HG03521 (cell line): ENCODE measurements at regions not wholly inside any gene's neighbourhood (a gene's known extent, or its start where the extent isn't known, plus 50 kb on each side); places are given as distances from the start of the nearest gene placed in this dataset.
"Not testable (repeated sequence)": the region's sequence is repeated elsewhere in the genome, so short reads cannot be mapped to it uniquely, and the experiment has no call there.

Source experiments
- ATAC-seq: cut with Tn5 transposase; IDR thresholded peaks from one replicate; pipeline ENCODE4 v1.9.1; 2021; ENCODE audit warnings: mild to moderate bottlenecking, moderate library complexity; ENCODE audit not compliant: unreplicated experiment

DNA sequence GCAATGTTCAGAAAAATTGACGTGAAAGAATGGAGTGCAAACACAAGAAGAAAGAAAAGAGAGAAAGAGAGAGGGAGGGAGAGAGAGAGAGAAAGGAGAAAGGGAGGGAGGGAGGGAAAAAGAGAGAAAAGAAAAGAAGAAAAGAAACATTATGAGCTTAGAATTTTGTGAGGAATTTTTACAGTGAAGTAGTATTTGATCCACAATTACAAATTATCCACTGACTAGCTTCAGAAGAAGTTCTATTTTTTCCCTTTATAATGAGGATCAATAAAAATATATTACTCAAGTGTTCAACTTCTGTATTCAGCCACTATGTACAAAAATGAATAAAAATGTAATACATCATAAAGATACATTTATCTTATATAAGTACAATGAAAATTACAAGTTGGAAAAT lies 494.5 kb upstream of the CA10 start:
- ATAC-seq: no peak

DNA sequence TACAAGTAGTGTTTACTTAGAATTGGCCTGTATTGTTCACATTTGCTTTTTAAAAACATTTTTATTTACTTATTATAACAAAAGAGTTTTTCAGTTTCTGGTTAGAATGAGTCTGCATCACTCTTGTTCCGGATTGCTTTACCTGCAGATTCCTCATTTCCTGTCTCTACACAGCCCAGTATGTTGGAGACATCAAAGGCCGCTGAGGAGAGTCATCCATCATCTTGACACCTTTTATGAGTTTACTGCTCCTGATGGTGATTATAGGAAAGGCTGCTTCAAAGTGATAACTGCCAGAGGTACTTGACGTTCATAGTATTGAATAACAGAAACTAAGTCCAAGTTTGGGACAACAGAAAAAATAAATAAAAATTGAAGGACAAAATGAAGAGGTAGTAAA lies 490.5 kb upstream of the CA10 start:
- ATAC-seq: no peak

DNA sequence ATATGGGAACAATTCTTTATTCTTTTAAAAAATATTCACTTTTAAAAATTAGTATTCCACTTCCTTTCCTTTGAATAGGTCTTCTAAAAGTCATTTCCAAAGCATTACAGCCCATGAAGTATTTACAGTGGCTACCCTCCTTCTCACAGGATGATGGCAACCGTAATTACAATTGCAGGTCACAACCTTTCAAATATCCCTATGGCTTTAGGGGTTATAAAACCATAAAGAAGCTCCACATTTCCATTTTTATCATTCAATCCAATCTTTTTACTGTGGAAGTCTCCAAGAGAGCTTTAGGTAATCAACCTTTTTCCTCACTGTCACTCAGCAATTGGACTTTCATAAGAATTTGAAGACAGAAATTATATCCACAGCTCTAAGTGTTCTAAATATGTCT lies 488.9 kb upstream of the CA10 start:
- no peak for ATAC-seq

DNA sequence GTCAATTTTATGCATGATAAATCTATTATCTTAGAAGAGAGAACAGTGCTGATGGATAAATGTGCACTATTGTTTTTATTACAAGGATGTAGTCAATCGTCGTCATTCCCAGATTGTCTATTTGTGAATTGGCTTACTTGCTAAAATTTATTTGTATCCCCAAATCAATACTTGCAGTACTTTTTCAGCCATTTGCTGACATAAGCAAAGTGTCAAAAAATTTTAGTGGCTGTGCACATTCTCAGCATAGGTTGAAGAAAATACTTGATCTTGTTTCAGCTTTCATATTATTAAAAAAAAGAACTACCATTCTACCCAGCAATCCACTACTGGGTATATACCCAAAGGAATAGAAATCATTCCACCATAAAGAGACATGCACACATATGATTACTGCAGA lies 477.9 kb upstream of the CA10 start:
- ATAC-seq: no peak

DNA sequence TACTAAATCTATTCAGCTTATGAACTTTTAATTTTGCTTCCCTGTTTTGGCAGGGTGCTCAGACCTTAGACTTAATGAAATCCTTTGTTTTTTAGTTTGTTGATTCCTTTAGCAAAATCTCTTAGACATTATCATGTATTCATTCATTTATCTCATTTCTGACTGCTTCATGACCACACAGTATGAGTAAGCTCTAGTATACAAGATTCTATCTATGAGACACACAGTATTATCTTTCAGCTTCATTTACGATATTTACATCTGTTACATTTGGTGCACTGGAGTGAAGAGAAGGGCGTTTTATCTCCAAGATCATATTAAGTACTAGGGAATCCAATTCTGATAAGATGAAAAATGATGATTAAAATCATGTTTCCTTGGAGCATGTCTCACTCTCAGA lies 448.1 kb upstream of the CA10 start:
- no peak for ATAC-seq

DNA sequence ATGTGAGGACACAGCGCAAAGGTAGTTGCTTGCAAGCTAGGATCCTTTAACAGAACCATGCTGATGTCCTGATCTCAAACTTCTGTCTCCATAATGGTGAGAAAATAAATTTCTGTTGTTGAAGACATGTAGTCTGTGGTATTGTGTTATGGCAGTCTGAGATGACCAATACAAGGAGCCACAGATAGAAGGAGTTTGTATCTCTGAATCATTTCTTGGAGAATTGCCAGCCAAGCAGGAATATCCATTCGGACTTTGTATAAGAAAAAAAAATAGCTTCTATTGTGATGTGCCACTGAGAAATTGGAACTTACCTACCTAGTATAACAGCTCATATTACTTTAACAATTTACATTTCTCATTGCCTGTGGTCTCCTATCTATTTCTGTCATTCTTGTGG lies 447.6 kb upstream of the CA10 start:
- no peak for ATAC-seq

DNA sequence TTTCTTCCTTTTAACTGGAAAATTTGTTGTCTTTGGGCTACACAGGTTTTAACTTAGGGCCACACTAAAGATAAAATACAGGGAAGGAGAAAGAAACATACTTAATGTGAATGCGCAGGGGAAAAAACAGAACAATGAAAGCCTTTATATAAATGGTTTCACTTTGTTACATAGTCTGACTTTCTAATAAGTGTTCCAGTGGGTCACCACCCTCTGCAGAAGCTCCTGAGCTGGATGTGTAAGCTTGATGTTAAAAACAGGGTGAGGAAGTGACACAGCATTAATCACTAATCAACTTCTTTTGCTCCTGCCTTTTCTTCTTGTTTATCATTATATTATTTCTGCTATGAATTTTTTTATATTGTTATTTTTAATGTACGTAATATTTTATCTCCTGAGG lies 445.6 kb upstream of the CA10 start:
- ATAC-seq: no peak

DNA sequence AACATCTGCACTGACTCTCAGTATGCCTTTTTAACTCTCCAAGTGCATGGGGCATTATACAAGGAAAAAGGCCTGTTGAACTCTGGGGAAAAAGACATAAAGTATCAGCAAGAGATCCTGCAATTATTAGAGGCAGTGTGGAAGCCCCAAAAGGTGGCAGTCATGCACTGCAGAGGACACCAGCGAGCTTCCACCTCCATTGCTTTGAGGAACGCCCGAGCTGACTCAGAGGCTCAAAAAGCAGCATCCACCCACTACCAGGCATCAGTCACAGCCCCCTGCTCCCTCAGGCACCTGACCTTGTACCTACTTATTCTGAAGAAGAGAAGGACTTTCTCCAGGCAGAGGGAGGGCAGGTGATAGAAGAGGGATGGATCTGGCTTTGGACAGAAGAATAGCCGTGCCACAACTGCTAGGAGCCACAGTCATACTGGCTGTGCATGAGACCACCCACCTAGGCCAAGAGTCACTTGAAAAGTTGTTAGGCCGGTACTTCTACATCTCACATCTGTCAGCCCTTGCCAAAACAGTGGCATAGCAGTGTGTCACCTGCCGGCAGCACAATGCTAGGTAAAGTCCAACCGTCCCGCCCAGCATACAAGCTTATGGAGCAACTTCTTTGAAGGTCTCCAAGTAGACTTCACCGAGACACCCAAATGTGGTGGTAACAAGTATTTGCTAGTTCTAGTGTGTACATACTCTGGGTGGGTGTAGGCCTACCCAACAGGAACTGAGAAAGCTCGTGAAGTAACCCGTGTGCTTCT lies 439.1 kb upstream of the CA10 start:
- not testable (repeated sequence) for ATAC-seq

DNA sequence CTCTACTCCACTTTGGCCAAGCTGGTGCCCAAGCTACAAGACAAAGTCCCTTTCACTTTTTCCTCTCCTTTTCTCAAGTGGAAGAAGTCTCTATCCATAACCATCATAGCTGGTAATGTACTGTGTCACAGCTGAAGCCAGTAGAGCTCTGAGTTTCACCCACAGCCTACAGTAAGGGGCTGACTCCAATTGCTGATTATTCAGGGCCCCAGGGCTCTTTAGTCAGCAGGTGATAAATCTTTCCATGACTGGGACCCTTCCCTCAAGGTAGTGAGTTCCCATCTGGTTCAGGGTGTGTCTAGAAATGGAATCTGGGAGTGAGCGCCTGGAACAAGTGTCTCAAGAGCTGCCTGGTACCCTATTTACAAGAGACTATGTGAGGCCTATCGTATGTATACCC lies 436.0 kb upstream of the CA10 start:
- no peak for ATAC-seq

DNA sequence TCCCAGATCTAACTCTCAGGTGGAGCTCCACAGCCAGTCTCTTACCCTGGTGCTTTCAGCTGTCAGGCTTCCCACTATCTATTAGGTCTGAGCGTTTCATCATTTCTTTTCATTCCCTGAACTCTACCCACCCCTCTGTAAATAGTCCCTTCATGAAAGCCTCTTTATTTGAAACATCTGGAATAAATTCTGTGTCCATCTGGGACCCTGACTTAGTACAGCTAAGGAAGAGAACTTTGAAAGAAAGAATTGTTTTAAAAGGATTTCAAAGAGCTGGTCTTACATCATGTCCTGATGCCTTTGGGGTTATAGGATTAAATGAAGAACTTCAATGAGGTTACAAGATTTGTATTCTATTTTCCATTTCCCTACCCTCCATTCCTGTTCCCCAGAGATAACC lies 388.5 kb upstream of the CA10 start:
- ATAC-seq: no peak

DNA sequence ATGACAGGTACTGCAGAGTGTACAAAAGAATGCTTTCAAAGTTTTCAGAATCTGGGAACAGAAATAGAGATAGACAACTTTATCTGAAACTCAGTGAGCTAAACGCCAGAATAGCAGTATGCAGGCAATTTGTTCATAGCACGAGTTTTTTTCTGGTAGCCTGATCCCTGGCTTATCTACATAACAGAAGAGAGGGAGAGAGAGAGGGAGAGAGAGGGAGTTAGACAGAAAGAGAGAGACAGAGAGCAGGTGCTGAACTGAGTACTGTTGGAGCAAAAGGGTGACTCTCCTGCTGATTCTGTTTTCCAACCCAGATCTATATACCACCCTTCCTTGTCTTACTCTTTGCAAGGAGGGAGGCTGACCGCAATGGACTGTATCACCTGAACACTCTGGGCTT lies 388.0 kb upstream of the CA10 start:
- no peak for ATAC-seq

DNA sequence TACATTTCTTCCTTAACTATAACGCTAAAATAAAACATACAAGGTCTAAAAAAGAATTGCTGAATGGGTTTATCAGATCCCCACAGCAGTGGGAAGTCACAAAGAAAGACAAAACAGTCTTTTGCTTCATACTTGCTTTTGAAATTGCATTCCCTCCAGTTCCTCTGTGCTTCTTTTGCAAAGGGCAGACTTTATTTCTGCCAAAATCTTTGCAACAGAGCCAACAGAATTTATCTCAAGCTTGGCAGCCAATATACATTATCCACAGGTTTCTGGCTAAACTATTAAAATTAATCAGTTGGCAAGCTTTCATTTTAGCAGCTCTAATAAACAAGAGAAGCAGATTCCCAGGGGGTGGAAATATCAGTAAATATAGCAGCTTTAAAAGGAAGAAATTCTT lies 378.9 kb upstream of the CA10 start:
- no peak for ATAC-seq

DNA sequence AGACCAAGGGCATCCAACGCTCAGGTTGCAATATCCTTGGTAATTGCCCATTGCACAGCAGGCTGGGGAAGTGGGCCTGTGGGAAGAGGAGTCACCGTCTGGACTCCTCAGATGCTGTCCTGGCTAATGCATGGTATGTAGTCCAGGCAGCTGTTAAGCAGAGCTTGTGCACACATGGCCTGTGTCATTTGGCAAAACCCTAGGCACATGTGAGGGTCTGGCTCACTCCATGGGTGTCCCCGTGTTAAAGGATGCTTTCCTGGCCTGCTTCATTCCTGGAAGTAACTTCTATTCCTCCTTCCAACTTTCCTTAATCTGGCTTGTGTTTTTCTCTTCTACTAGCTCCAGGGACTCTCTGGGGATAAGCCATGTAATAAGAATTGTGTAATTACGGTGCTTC lies 378.0 kb upstream of the CA10 start:
- ATAC-seq: no peak

DNA sequence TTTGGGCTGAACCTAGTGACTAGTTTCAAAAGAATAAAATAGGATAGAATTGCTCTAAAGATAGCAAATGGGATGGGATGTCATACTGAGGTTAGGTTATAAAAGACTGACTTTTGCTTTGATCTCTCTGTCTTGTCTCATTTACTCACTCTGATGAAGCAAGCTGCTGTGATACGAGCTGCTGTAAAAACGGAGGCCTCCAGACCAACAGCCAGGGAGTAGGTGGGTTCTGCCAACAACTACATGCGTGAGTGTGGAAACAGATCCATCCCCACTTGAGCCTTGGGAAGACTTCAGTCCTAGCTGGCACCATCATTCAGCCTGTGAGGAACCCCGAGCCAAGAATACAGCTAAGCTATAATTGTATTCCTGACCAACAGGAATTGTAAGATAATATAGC lies 373.9 kb upstream of the CA10 start:
- ATAC-seq: no peak

DNA sequence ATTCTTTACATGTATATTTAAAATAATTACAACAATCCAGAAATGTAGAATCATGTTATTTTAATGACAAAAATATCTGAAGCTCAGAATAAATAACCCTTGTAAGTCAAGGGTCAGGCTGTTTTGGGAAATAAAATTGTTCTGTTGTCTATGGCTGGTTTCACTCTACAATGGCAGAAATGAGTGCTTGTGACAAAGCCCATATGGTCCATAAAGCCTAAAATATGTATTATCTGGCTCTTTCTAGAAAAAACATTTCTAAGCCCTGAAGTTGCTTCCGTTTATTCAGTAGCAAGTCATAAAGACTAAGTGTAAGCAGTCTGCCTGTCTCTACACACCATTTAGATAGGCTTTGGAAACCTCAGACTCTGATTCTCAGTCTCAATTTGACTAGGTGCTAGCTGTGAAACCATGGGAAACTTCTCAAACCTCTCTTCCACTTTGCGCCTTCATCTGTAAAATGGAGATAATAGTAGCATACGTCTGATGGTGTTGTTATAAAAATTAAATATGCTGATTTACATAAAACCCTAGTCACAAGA lies 365.7 kb upstream of the CA10 start:
- ATAC-seq: no peak

DNA sequence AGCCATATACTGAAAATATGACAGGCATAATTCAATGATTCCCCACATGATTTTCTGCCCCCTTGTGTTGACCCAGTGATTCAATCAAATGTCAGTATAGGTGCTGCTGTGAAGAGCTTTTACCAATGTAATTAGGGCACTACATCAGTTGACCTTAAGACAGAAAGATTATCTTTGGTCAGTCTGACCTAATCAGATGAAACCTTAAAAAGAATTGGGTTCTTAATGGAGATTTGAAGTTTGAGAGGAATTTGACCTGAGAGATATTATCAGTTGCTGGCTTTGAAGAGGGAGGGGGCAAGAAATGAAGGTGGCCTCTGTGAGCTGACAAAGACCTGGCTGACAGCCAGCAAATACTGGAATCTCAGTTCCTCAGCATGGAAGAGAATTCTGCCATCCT lies 358.7 kb upstream of the CA10 start:
- no peak for ATAC-seq

DNA sequence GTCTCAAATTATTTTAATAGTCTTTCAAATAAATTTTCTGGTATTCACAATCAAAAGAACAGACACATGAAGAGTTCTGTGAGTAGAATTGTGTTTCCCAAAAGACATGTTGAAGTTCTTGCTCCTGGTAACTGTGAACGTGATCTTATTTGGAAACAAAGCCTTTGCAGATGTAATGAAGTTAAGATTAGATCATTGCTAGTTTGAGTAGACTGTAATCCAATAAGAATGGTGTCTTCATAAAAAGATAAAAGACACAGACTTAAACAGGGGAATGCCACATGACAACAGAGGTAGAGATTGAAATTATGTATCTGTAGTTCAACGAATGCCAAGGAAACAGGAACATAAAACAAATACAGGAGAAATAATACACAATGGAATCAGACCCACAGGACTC lies 357.4 kb upstream of the CA10 start:
- no peak for ATAC-seq

DNA sequence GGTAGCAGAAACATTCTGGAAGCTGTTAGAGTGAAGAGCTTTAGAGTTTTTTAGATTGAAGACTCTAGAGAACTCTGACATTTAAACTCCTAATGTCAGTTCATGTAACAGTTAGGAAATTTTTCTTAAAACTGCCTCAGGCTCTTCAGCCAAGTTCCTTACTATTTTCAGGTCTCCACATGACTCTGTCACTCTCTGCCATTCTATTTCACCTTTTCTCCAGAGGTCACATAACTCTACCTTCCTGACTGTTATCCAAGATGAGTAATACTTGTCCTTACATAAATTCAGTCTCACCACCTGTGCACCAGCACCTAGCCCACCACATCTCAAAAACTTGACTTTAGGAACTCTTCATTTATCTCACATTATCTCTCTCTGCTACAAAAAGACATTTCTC lies 347.1 kb upstream of the CA10 start:
- ATAC-seq: no peak

DNA sequence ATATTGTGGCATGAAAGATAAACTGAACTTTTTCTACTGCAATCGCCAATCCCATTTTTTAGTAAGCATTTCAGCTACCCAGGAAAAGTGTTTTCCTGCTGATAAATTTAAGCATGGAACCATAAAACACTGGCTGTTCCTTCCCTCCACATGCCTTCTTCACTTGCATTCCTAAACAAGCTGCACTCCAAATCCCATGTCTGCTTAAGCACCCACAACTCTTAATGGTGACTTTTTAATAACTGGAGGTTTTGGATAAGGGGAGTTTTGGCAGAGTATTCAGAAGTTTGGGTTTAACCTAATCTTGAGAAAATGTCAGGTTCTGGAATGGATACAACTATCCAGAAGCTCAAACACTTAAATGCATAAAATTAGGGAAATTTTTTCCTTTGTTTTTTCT lies 345.6 kb upstream of the CA10 start:
- ATAC-seq: no peak

DNA sequence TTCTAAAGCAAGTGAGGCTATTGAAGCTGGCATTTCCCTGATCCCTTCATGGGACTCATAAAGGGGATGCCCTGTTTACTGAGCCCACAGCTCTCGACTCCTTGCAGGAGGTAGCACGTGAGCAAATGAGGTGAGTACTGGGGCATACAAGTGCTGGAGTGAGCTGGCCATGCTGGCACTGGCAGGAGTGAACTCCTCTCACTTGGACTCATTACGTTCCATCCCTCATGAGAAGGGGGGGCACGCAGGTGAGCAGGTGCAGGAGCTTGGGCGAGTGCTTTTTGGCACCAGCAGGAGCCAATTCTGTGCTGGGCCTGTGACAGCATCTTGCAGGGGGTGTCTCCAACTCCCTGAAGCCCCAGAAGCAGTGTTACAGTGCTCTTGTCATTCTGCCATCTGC lies 337.1 kb upstream of the CA10 start:
- no peak for ATAC-seq

DNA sequence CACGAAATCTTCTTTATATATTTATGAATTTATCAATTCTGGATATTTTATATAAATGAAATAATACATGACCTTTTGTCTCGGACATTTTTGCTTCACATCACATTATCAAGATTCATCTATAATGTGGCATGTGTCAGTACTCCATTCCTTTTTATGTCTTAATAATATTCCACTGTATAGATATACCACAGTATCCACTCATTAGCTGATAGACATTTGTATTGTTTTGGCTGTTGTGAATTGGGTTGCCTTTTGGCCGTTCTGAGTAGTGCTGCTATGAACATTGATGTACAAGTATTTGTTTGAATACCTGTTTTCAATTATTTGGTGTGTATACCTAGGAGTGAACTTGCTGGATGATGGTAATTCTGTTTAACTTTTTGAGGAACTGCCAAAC lies 323.8 kb upstream of the CA10 start:
- ATAC-seq: no peak

DNA sequence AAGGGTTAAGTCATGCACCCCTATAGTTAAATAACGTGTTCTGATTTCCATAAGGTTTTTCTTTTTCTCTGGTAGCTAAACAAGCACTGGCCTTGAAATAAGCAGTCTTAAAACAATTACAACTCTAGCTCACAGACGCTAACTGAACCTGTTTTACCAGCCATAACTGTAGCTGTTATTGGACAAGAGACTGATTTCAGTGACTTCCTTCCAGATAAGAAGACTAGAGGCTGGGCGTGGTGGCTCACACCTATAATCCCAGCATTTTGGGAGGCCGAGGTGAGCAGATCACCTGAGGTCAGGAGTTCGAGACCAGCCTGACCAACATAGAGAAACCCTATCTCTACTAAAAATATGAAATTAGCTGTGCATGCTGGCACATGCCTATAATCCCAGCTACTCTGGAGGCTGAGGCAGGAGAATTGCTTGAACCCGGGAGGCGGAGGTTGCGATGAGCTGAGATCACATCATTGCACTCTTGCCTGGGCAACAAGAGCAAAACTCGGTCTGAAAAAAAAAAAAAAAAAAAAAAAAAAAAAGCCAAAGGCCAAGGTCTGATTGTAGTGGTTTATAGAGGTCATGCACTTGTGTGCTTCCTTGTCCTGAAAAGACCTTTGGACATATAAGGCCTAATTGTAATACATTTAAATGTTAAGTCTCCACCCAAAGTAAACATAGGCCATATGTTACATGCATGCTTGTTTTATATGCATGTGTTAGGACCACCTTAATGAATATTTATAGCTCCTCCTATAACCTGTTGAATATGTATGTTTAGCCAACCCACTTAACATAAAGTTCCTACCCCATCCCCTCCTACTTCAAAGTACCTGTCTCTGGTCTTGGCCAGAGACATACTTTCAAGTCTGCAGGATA lies 319.5 kb upstream of the CA10 start:
- no peak for ATAC-seq
